ENCODE measurements at regions not wholly inside any gene's neighbourhood (a gene's known extent, or its start where the extent isn't known, plus 50 kb on each side); places are given as distances from the start of the nearest gene placed in this dataset.

GRCh38 chr5:101535626-101536025, 632.5 kb upstream of the ST8SIA4 start:
- no peak overlapping the region for H3K27ac Mint-ChIP-seq (ENCODE audit: unreplicated experiment)
- DNase-seq: no peak
- Histone ChIP-seq H3K36me3 (ENCODE audit: control insufficient read depth, insufficient read depth, low read length) (no peaks in the 10 kb centered on the region), H3K27me3 (replicated peaks; ENCODE audit: control insufficient read depth, insufficient read depth, low read length) (no peaks in the 10 kb centered on the region), H3K4me3 (ENCODE audit: low read depth, low read length) (no peak overlapping the region), H3K4me1 (no peaks in the 10 kb centered on the region), H3K9me3 (peaks cover 6% of the 10 kb centered on the region; the same call in 1 of the 2 replicates)
- intact Hi-C loops (cut with micrococcal nuclease; ENCODE audit: unreplicated experiment): no loop called here
- ChIA-PET POLR2A (no interaction called here), CTCF (no interaction called here)
- H3K4me3 Mint-ChIP-seq (ENCODE audit: unreplicated experiment): no peak overlapping the region
- H3K36me3 Mint-ChIP-seq (ENCODE audit: insufficient read depth, unreplicated experiment): no peaks in the 10 kb centered on the region
- no peaks in the 10 kb centered on the region for H3K4me1 Mint-ChIP-seq (ENCODE audit: low read depth, unreplicated experiment)
- no peaks in the 10 kb centered on the region for H3K9me3 Mint-ChIP-seq (ENCODE audit: unreplicated experiment)
- BruUV-seq (replicated peaks): no TSS peak
- TF ChIP-seq, protein P1, sequence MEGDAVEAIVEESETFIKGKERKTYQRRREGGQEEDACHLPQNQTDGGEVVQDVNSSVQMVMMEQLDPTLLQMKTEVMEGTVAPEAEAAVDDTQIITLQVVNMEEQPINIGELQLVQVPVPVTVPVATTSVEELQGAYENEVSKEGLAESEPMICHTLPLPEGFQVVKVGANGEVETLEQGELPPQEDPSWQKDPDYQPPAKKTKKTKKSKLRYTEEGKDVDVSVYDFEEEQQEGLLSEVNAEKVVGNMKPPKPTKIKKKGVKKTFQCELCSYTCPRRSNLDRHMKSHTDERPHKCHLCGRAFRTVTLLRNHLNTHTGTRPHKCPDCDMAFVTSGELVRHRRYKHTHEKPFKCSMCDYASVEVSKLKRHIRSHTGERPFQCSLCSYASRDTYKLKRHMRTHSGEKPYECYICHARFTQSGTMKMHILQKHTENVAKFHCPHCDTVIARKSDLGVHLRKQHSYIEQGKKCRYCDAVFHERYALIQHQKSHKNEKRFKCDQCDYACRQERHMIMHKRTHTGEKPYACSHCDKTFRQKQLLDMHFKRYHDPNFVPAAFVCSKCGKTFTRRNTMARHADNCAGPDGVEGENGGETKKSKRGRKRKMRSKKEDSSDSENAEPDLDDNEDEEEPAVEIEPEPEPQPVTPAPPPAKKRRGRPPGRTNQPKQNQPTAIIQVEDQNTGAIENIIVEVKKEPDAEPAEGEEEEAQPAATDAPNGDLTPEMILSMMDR (IDR thresholded peaks at IDR 0.05; ENCODE audit: insufficient read depth in 1 of 2, low read depth in 1 of 2, low read length in 1 of 2, severe bottlenecking in 1 of 2, unreplicated experiment in 1 of 2): no peak
- H3K27me3 Mint-ChIP-seq (ENCODE audit: insufficient read depth, unreplicated experiment): no peaks in the 10 kb centered on the region

- Mint-ChIP-seq H3K4me3 (ENCODE audit: unreplicated experiment) (no peak overlapping the region), H3K36me3 (ENCODE audit: insufficient read depth, unreplicated experiment) (no peaks in the 10 kb centered on the region), H3K27ac (ENCODE audit: unreplicated experiment) (no peak overlapping the region), H3K9me3 (ENCODE audit: unreplicated experiment) (no peaks in the 10 kb centered on the region), H3K27me3 (ENCODE audit: insufficient read depth, unreplicated experiment) (no peaks in the 10 kb centered on the region), H3K4me1 (ENCODE audit: low read depth, unreplicated experiment) (no peaks in the 10 kb centered on the region)
- DNase-seq: no peak
- TF ChIP-seq, protein P1 (IDR thresholded peaks at IDR 0.05; ENCODE audit: insufficient read depth in 1 of 2, low read depth in 1 of 2, low read length in 1 of 2, severe bottlenecking in 1 of 2, unreplicated experiment in 1 of 2): no peak
- no peaks in the 10 kb centered on the region for H3K4me1 ChIP-seq
- POLR2A ChIA-PET: no interaction called here
- H3K27me3 ChIP-seq (replicated peaks; ENCODE audit: control insufficient read depth, insufficient read depth, low read length): no peaks in the 10 kb centered on the region
- intact Hi-C loops (cut with micrococcal nuclease; ENCODE audit: unreplicated experiment): no loop called here
- H3K9me3 ChIP-seq: peaks cover 6% of the 10 kb centered on the region; the same call in 1 of the 2 replicates
- H3K4me3 ChIP-seq (ENCODE audit: low read depth, low read length): no peak overlapping the region
- no TSS peak for BruUV-seq (replicated peaks)
- H3K36me3 ChIP-seq (ENCODE audit: control insufficient read depth, insufficient read depth, low read length): no peaks in the 10 kb centered on the region
- CTCF ChIA-PET: no interaction called here
Observed at GRCh38 chr5:101534491-101535110, 631.5 kb upstream of the ST8SIA4 start.

DNA sequence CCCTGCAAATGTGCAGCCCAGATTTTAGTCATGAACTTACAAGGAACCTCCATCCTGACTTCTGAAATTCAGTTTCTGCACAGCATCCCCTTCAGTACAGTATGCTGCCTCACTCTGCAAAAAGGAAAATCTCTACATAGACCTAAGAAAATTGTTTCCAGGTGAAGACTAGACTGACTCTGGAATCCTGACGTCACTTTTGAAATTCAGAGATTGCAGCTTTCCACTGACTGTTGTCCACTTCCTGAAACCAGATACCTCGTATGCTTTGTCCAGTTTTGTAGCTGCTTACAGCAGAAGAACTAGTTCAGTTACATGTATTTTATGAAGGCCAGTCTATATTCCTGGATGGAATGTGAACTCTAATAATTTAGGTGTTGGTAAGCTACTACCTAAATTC, 629.3 kb upstream of the ST8SIA4 start:
- Histone ChIP-seq H3K4me1 (no peaks in the 10 kb centered on the region), H3K4me3 (ENCODE audit: low read depth, low read length) (no peak overlapping the region), H3K27me3 (replicated peaks; ENCODE audit: control insufficient read depth, insufficient read depth, low read length) (no peaks in the 10 kb centered on the region), H3K9me3 (peaks cover 3% of the 10 kb centered on the region; the same call in 1 of the 2 replicates), H3K36me3 (ENCODE audit: control insufficient read depth, insufficient read depth, low read length) (no peaks in the 10 kb centered on the region)
- DNase-seq: no peak
- Mint-ChIP-seq H3K36me3 (ENCODE audit: insufficient read depth, unreplicated experiment) (no peaks in the 10 kb centered on the region), H3K4me1 (ENCODE audit: low read depth, unreplicated experiment) (no peaks in the 10 kb centered on the region), H3K27me3 (ENCODE audit: insufficient read depth, unreplicated experiment) (no peaks in the 10 kb centered on the region), H3K4me3 (ENCODE audit: unreplicated experiment) (no peak overlapping the region), H3K27ac (ENCODE audit: unreplicated experiment) (no peak overlapping the region), H3K9me3 (ENCODE audit: unreplicated experiment) (peaks cover 15% of the 10 kb centered on the region)
- TF ChIP-seq, protein P1 (IDR thresholded peaks at IDR 0.05; ENCODE audit: insufficient read depth in 1 of 2, low read depth in 1 of 2, low read length in 1 of 2, severe bottlenecking in 1 of 2, unreplicated experiment in 1 of 2): no peak
- POLR2A ChIA-PET: no interaction called here
- BruUV-seq (replicated peaks): no TSS peak
- CTCF ChIA-PET: no interaction called here
- intact Hi-C loops (cut with micrococcal nuclease; ENCODE audit: unreplicated experiment): no loop called here
